ENCODE measurements at regions not wholly inside any gene's neighbourhood (a gene's known extent, or its start where the extent isn't known, plus 50 kb on each side); places are given as distances from the start of the nearest gene placed in this dataset.
A peak's percentile ranks its signal among the peaks of the same experiment; 100 is the strongest.

DNA sequence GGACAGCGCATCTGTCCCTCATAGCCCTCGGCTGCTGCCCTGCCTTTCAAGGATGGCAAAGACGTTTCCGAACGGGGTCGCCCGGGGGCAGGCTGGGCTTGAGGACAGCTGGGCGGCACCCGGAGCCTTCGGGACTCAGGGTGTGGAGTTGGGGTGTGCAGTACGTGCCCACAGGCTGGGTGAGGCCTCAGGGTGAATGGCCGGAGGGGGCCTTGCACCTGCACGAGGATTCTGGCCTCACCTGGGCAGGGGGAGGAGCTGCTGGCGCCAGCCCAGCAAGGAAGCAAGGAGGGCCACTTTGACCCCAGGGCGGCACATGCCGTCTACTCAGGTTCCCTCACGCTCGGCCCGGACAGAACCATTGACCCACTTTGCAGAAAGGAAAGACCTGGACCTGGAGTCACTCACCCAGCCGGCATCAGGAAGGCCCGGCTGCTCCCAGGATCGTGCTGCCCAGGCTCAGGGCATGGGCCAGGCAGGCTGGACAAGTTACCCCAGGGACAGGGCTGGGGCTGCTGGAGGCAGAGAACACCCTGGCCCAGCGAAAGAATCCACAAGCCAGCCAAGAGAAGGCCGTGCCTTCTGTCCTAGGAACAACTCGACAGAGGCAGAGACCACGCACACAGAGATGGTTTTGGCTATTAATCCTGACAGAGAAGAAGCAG is 65.1 kb upstream of the TTC34 start:
- peak; percentile 49 for DNase-seq

DNA sequence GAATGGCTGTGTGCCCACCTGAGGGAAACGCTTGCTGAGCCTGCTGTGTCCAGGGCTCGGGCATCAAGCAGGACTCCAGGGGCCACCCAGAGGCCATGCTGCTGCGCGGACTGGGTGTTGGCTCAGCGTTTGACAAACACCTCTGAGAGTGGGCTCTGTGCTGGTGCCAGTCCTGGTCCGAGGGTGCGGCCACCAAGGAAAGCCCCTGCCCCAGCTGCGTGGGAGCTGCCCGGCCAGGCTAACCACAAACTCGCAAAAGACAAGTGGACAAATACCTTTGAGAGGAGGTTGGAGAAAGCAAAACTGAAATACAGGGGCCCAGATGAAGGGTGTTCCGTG is 65.6 kb upstream of the TTC34 start:
- DNase-seq: no peak

DNA sequence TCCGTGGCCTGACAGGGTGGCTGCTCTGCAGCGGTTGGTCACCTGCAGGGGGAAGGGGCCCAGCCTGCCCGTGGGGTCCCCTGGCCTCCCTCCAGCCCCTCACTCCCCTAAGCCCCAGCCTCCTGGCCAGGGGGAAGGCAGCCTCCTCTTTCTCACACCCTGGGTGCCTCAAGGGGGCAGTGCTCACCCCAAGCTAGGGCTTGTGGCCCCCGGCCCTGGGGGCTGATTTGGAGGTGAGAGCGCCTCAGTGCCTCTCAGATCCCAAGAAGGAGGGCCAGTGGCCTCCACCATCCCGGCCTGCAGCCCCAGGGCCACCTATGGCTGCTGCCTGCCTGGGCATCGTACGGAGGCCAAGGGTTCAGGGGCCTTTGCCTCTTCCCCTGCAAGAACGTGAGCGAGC is 66.4 kb upstream of the TTC34 start:
- no peak for DNase-seq

DNA sequence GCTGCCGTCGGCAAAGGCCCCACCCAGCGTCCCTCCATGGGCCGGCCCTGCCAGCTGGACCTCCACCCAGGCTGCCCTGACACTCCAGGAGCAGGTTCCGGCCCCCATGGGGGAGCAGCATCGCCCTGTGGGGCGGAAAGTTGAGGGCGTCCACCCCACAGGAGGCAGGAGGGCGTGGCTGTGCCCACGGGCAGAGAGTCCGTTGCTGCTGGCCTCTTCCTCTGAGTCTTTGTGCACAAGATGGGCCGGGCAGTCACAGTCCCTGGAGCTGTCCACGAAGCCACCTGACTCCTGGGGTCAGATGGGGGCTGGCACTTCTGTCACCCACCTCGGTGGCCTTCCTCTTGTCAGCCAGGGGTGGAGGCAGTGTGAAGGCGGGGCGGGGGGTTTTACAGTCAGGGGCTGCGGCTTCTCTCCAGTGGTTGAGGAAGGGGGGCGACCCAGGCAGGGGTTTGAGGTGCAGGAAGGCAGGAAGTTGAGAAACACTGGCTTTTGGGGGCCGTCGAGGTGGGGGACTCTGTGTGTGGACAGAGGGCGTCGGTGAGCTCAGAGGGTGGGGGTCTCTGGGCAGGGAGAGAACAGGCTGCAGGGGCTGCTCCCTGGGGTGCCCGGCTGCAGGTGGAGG is 67.2 kb upstream of the TTC34 start:
- no peak for DNase-seq

DNA sequence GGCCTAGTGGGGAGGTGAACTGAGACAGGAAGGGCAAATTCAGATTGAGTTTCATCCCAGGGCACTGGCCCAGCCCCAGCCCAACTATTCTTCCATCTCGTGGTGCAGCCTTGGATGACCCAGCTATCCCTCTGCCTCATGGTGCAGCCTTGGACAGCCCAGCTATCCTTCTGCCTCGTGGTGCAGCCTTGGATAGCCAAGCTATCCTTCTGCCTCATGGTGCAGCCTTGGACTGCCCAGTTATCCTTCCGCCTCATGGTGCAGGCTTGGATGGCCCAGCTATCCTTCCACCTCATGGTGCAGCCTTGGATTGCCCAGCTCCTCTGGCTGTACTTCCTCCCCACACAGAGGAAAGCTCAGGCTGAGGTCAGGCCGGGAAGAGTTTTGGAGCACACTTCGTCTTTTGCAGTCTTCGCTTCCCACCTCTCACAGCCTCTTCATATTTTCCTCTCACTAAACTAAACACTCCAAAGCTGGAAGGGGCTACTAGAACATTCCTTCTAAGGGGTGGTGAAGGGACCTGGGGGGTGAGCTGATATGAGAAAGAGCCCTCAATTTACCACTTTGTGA is 69.8 kb upstream of the TTC34 start:
- no peak for DNase-seq

DNA sequence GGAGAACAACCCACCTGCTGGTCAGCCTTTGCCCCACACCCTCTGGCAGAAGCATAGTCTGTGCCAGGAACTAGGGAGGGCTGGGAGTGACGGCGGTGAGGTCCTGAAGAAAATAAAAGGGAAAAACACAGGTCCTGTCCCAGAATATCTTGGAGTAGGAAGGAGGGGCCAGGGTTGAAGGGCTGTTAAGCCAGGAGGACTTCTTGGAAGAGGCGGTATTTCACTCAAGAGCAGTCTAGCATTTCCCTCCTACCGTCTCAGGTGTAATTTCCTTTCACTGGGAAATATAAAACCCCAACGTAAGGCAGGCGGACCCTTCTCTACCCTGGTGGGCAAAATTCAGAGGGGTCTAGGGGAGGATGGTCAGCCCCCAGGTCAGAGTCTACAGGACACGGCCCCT is 72.7 kb upstream of the TTC34 start:
- no peak for DNase-seq

DNA sequence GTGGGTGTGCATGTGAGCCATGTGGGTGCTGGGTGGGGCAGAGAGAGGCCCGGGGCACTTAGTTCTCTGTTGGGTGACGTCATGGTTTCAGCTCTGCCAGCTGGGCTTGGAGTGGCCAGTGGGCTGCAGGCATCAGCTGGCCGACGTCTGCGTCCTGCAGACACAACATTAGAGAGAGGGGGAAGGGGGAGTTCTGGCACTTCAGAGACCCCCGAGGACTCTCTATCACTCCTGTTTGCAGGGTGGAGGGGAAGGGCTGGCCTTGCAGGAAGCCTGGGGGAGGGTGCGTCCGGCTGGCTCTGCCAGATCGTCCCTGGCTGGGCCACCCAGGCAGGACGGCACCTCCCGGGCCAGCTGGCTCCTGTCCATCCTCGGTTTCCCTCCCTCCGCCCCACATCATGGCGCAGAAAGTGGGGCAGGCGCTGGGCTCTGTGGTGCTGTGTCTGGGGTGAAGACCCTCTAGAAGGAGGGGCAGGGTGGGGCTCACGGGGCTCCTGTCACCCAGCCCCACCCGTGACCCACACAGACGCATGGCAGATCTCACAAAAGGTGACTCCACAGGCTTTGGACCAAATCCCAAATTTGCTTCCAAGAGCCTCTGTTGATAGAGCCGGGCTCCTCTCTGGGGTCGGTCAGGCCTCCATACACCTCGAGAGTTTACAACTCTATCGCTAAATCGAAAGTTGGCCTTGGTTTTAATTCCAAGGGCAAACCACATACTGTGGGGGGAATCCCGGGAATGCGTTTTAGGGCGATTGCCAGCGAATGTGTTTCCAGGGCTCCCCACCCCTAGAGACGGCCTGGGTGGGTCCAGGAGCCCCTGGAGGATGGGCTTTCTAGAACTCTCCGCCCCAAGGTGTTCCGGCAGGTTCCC is 73.4 kb upstream of the TTC34 start:
- DNase-seq: peak; percentile 32

DNA sequence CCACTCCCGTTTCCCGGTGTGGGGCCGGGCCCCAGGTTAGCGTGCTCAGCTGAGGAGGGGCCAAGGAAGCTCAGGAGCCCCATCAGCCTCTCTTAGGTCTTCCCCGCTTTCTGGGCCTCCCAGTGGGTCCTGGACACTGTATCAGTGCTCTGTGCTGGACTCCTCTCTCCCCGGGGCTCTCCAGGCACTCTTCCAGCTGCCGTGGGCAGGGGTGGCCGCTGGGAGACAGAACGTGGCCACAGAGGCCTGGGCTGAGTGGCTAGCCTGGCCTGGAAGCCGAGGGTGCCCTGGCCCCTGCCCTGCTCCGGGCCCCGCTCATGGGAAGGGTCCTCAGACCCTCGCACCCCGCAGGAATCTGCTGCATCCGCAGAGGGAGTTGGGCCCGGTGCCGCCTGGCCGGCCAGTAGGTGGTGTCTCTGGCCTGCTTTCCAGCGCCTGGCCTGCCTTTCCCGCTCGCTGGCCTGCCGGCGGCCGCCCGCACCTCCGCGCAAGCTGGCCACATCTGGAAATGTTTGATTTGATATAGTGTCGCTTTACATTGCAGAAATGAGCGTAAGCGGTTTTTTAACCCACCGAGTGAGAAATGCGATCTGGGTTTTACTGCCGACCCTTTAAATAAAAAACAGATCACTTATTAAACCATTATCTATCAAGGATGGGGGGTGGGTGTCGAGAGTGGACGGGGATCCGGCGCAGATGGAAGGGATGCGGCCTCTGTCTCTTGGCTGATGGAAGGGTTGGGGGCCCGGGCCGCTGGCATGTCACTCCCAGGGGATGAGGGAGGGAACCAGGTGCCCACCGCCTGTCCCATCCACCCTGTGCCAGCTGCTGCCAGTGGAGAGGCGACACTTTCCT is 74.4 kb upstream of the TTC34 start:
- no peak for DNase-seq

DNA sequence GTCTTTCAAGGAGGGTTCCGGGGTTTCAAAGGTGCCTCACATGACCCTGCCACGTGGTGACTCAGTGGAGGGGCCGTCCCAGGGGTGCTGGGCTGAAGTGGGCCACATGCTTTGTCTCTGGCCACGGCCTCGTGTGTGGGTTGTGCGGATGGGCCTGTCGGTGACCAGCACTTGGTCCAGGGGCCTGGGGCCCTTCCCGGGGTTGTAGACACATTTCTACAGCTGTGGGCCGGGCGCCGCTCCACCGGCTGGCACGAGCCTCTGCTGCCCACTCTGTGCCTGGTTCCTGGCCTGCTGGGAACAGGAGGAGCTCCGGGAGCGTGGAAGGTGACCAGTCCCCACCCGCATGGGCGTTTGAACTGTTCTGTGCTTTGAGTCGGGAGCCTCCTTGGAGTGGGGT is 75.4 kb upstream of the TTC34 start:
- DNase-seq: no peak

DNA sequence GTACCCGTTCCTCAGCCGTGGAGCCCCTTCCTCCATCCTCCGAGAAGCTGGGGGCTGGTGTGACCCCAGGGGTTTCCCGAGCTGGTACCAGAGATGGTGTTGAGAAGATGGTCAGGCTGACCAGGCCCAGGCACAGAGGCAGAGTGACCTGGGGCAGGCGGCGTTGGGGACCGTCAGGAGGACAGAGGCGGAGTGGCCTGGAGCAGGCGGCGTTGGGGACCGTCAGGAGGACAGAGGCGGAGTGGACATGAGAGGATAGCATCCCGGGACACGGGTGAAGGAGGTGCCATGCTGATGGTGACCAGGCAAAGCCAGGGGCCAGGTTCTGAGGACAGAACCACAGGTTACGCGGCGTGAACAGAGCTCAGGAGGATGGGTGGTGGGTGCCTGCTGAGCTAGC is 75.9 kb upstream of the TTC34 start:
- DNase-seq: no peak

DNA sequence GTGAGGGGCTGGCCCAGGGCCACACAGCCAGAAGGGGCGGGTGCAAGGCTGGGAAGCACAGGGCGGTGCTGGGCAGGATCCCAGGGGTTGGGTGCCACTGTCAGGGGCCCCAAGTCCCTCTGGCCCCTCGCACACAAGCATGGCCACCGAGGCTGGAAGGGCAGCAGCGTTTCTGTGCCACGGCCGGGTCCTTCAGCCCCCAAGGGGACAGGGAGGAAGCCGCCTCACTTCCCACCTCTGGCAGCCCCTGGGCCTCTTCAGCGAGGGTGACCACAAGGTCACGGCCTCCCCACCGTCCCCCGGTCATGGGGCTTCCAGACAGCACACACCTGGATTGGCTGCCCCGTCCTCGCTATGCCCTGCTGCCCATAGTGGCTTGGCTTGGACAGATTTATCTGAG is 77.1 kb upstream of the TTC34 start:
- DNase-seq: no peak

DNA sequence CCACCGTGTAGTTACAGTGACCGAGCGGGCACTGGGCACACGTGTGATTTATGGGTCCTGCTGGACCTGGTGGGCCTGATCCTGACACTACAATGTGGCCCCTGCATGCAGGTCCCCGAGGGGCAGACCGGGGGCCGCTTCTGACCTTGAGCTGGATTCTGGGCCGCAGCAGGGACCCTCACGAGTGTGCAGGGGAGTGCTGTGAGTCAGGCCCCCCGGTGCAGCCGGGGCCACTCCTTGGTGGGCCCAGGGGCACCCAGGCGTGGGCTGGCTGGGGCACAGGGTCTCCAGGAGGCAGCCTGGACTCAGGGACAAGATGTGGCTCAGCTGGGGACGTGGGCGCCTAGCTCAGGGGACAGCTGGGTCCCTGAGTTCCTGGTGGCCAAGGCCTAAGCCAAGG is 77.5 kb upstream of the TTC34 start:
- DNase-seq: no peak

DNA sequence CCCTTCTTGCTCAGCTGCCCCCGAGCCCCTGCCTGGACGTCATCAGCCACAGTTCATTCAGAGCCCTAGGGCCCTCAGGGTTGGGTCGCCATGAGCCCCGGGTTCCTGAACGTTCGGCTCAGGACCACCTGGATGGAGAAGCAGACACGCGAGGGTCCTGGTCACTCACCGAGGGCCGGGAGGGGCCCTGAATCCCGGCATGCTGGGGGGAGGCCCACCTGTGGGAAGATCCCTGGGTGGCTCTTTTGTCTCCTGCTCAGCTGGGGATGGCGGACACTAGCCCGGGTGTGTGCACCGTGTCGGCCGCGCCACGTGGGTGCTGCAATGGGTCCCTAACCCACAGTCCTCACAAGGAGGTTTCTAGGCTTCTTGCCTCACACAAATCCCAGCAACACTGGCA is 78.1 kb upstream of the TTC34 start:
- DNase-seq: no peak

DNA sequence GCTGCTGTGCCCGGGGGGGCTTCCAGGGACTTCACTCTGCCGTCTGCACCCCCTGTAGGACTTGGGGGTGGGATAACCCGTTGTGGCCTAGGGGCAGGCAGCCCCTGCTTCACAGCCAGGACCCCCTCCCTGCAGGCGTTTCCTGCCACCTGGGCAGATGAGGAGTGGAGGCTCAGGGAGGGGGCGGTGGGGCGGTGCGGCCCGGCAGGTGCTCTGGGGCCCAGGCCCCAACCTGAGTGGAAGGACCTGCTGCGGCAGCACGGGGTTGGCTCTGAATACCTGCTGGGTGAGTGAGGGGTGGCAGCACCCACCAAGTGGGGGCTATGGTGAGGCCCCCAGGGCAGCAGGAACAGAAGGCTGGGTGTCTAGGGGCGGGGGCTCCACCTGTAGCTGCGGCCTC is 78.6 kb upstream of the TTC34 start:
- no peak for DNase-seq

DNA sequence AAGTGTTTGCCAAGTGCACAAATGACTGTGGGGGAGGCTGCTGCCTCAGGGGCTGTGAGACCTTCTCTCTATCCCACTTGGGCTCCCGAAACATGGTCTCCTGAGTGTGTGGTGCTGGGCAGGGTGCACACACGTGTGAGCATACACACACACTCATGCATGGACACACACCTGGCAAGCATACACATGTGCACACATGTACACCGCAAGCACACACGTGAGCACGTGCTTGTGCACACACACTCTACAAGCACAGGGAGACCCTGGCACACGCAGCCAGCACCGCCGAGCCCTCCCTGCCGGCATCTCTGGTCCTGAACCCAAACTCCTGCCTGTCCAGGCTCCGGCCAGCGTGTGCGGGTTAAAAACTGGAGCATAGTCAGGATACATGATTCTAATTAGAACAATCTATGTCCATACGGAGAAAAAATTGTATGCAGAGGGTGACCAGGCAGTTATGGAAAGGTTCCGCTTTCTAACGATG is 79.4 kb upstream of the TTC34 start:
- no peak for DNase-seq

DNA sequence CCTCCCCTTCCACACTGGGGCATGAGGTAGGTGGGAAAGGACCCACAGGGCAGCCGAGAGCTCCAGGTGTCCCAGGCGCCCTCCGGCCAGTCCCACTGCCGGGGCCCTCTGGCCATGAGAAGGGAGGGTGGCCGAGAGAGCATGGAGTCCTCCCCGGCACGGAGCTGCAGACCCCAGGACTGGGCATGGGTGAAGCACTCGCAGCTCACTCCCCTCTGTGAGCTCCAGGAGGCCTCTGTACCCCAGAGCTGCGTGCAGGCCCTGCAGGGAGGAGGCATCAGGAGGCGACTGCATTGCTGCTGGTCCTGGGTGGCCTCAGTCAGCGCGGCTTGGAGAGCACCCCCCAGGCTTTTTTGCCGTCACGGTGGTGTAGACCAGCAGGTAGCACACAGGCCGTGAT is 80.1 kb upstream of the TTC34 start:
- no peak for DNase-seq

DNA sequence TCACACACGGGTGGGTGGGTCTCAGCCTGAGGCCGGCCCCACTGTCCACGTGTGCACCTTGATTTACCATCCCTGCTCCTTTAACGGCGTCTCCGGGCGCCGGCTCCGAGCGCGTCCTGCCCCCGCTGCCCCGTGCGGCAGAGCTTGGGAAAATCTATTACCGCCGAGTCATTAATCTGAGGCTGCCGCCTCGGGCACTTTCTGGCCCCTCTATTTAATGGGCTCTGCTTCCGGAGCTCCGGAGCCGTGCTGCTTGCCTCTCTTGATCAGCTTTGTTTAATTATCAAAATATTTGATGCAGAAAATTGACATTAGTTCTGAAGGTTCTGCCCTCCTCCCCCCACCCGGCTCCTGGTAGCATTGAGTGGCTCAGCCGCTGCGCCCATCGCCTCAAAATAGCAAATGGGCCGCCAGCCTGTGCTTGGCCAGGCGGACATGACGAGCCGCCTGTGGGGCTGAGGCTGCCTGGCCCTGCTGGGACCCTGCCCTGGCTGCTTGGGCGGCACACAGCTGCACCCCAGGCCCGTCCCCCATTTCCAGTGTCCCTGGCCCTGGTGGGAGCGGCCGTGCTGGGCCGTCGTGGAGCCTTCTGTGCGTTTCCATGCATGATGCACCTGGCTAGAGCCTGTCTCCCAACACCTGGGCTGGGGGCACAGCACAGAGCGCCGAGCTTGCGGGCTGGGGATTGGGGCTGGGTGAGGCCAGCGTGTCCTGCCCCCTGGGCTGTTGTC is 81.6 kb upstream of the TTC34 start:
- DNase-seq: peak; percentile 34

DNA sequence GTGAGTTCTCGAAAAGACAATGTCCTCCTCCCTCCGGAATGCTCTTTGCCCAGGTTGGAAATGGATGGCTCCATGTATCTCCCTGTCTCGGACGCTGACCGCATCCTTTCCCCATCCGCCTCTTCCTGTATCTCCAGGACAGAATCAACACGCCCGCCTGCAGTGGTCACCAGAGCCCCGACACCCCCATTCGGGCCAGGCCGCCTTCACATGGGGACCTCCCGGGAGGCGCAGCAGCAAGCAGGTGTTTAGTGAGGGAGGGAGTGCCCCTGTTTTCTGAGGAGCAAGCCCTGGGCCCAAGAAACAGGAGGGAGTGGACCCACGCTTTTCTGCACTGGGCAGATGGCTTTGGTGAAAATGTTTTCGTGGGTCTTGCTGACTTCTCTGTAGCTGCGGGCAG is 83.5 kb upstream of the TTC34 start:
- no peak for DNase-seq

DNA sequence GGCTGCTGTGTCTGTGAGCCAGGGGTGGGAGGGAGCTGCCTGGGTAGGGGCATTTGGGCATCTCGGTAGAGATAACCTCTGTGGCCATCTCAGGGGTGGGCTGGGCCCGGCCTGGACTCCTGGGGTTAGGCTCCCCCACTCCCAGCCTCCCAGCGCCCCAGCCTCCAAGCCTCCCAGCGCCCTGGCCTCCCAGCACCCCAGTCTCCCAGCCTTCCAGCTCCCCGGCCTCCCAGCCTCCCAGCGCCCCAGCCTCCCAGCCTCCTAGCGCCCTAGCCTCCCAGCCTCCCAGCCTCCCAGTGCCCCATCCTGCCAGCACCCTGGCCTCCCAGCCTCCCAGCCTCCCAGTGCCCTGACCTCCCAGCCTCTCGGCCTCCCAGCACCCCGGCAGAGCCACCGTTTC is 85.1 kb upstream of the TTC34 start:
- no peak for DNase-seq

DNA sequence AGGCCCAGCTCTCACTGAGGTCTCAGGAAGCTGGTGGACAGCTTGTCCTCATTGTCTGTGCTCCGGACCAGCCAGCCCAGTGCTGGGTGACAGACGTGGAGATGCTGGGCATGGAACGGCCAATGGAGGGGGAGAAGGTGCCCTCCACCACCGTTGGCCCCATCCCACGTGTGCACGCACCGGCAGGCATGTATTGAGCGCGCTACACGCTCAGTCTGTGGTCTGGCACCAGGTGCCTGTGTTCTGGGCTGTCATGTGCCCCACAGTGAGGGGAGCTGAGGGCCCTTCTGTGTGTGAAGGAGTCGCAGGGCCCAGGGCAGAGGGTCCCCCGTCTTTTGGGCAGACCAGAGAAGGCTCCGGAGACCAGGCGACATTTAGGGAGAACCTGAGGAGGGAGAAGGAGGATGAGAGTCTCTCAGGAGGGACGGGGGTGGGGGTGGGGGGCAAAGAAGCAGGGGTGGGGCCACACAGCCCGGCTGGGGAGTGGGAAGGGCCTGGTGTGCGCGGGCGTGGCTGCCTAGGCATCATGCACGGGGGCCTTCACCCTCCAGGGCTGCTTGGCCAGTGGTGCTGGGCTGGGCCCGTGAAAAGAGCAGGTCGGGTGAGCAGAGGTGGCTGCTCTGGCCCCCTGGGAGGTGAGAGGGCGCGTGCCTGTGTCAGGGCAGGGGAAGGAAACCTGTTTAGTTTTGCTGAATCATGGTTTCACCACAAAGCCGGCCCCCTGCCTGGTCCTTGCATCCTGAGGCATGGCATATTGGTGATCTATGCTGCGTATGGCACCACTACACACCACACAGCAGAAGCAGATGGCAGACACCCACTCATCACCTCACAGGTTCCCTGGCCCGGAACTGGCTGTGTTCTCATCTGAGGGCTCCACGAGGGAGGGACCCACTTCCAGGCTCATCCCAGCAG is 86.7 kb upstream of the TTC34 start:
- peak; percentile 33 for DNase-seq

Measured in RPMI8226 (cell line).